DOHH2 (cell line): ENCODE measurements at regions not wholly inside any gene's neighbourhood (a gene's known extent, or its start where the extent isn't known, plus 50 kb on each side); places are given as distances from the start of the nearest gene placed in this dataset.

Experiments
- EZH2phosphoT487 ChIP-seq: fragments of 200-600 bp; sonication (generic); IDR thresholded peaks from 2 replicates; pipeline ENCODE4 v1.6.1; 2017; ENCODE audit warnings: borderline replicate concordance, mild to moderate bottlenecking, antibody characterized with exemption, low read length, moderate library complexity, mixed read lengths
- TF ChIP-seq, protein P1 (sequence below): fragments of 200-600 bp; sonication (generic); IDR thresholded peaks from one replicate; pipeline ENCODE4 v1.5.1; 2014; ENCODE audit warnings: antibody characterized with exemption, mild to moderate bottlenecking, low read depth, low read length; ENCODE audit not compliant: poor library complexity, severe bottlenecking

GRCh38 chr11:110028921-110029320 is 64.3 kb upstream of the ZC3H12C start:
- TF ChIP-seq, protein P1, sequence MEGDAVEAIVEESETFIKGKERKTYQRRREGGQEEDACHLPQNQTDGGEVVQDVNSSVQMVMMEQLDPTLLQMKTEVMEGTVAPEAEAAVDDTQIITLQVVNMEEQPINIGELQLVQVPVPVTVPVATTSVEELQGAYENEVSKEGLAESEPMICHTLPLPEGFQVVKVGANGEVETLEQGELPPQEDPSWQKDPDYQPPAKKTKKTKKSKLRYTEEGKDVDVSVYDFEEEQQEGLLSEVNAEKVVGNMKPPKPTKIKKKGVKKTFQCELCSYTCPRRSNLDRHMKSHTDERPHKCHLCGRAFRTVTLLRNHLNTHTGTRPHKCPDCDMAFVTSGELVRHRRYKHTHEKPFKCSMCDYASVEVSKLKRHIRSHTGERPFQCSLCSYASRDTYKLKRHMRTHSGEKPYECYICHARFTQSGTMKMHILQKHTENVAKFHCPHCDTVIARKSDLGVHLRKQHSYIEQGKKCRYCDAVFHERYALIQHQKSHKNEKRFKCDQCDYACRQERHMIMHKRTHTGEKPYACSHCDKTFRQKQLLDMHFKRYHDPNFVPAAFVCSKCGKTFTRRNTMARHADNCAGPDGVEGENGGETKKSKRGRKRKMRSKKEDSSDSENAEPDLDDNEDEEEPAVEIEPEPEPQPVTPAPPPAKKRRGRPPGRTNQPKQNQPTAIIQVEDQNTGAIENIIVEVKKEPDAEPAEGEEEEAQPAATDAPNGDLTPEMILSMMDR = no peak
- no peak for TF ChIP-seq EZH2phosphoT487
